NOMO-1 treated with dmso at 0.1 percent for 144 hours (cell line): ENCODE measurements at regions not wholly inside any gene's neighbourhood (a gene's known extent, or its start where the extent isn't known, plus 50 kb on each side); places are given as distances from the start of the nearest gene placed in this dataset.

ENCODE experiments used
- DNase-seq: peaks from one replicate; lab custom pipeline; 2025; ENCODE audit not compliant: unreplicated experiment; lab: John Stamatoyannopoulos, UW

GRCh38 chr2:24439971-24440340, 51.1 kb upstream of the NCOA1 start:
- DNase-seq = no peak

GRCh38 chr2:24439280-24439970, 51.6 kb upstream of the NCOA1 start:
- DNase-seq = no peak

- DNase-seq = no peak
Measured at GRCh38 chr2:24438106-24438505, 52.9 kb upstream of the NCOA1 start.

- DNase-seq = no peak
Measured at GRCh38 chr2:24435391-24436316, 55.4 kb upstream of the NCOA1 start.

- no peak for DNase-seq
Measured at GRCh38 chr2:24434541-24434940, 56.5 kb upstream of the NCOA1 start.

GRCh38 chr2:24432735-24433134, 58.3 kb upstream of the NCOA1 start:
- DNase-seq = peak; percentile 17

- no peak for DNase-seq
Measured at GRCh38 chr2:24432121-24432520, 58.9 kb upstream of the NCOA1 start.

GRCh38 chr2:24429197-24430074, 61.6 kb upstream of the NCOA1 start:
- DNase-seq = no peak

GRCh38 chr2:24424387-24424786, 64.1 kb upstream of the ITSN2 start:
- no peak for DNase-seq

GRCh38 chr2:24423095-24423494, 62.8 kb upstream of the ITSN2 start:
- DNase-seq = no peak

- DNase-seq = no peak
Measured at GRCh38 chr2:24421668-24422067, 61.3 kb upstream of the ITSN2 start.

- DNase-seq = no peak
Measured at GRCh38 chr2:24420373-24420772, 60.0 kb upstream of the ITSN2 start.

- DNase-seq = no peak
Measured at GRCh38 chr2:24418166-24418841, 58.0 kb upstream of the ITSN2 start.

GRCh38 chr2:24412812-24413211, 52.5 kb upstream of the ITSN2 start:
- DNase-seq = no peak

- no peak for DNase-seq
Measured at GRCh38 chr2:24411488-24412151, 51.3 kb upstream of the ITSN2 start.

- DNase-seq = no peak
Measured at GRCh38 chr2:24410976-24411375, 50.6 kb upstream of the ITSN2 start.

- DNase-seq = peak; percentile 29
Measured at GRCh38 chr2:24409700-24410556, 49.6 kb upstream of the ITSN2 start.
